K562 (cell line): ENCODE measurements at regions not wholly inside any gene's neighbourhood (a gene's known extent, or its start where the extent isn't known, plus 50 kb on each side); places are given as distances from the start of the nearest gene placed in this dataset.

Source experiments
- ATAC-seq: fragments of 200-7000 bp; cut with Tn5 transposase; 3 replicates; pipeline ENCODE4 v1.9.1; 2020; ENCODE audit warnings: moderate library complexity
- BruUV-seq: library from RNA; stranded (reverse); fragments of 400-500 nt; replicated peaks from 2 replicates; lab custom pipeline; 2021; lab: Mats Ljungman, UMichigan
- CTCF ChIA-PET: fragments of 300-600 bp; formaldehyde crosslinking; extraction: SDS; loops from one replicate; lab custom pipeline; 2021; ENCODE audit warnings: low intra/inter-chr PET ratio; lab: Yijun Ruan, JAX
- POLR2A ChIA-PET: fragments of 300-600, 350-650 bp; sonication (Branson Sonifier 250); formaldehyde crosslinking; extraction: SDS; loops from one replicate; lab custom pipeline; 2021; ENCODE audit warnings: antibody characterized with exemption, inconsistent platforms; lab: Yijun Ruan, JAX
- DNase-seq, 4 experiments: peaks; one replicate each; pipeline versions ENCODE4 v3.0.0 to v3.0.0-alpha.2; 2011 to 2018; ENCODE audit warnings: low spot score in 3 of 4, mixed read lengths in 3 of 4; ENCODE audit errors: extremely low read depth in 1 of 4
- FAIRE-seq: peaks from 2 replicates; lab custom pipeline; 2011; peaks lifted over from hg19 to GRCh38; lab: Jason Lieb, UNC
- H2AFZ ChIP-seq: 2 replicates; pipeline ENCODE4 v1.6.0; 2011; ENCODE audit warnings: low read depth, low read length, control low read depth, inconsistent platforms
- H3K27ac ChIP-seq: fragments of 200-600 bp; 3 replicates; pipeline ENCODE4 v1.8.0; 2011; ENCODE audit warnings: low read depth, mild to moderate bottlenecking, control low read depth, inconsistent platforms, low read length, moderate library complexity, mixed read lengths; ENCODE audit errors: extremely low read depth
- H3K27me3 ChIP-seq, 2 experiments: fragments of 300-600 bp in 1 of 2; 2 replicates in 1 of 2; 3 replicates in 1 of 2; pipeline versions ENCODE4 v1.6.0 to v1.8.0; 2011; ENCODE audit warnings: inconsistent platforms in 2 of 2, low read length in 2 of 2, mild to moderate bottlenecking in 1 of 2, mixed read lengths in 1 of 2, moderate library complexity in 1 of 2; ENCODE audit not compliant: control insufficient read depth in 2 of 2, insufficient read depth in 2 of 2
- H3K36me3 ChIP-seq: fragments of 300-600 bp; 3 replicates; pipeline ENCODE4 v1.8.0; 2011; ENCODE audit warnings: mild to moderate bottlenecking, low read length, inconsistent platforms; ENCODE audit not compliant: control insufficient read depth, insufficient read depth
- H3K4me1 ChIP-seq, 2 experiments: fragments of 200-600 bp in 1 of 2; replicated peaks in 1 of 2; 2 replicates in 1 of 2; 3 replicates in 1 of 2; pipeline versions ENCODE4 v1.5.1 to v1.8.0; 2011; ENCODE audit warnings: inconsistent platforms in 2 of 2, low read length in 2 of 2, mild to moderate bottlenecking in 1 of 2, mixed read lengths in 1 of 2, moderate library complexity in 1 of 2; ENCODE audit not compliant: control insufficient read depth in 2 of 2, insufficient read depth in 2 of 2
- H3K4me2 ChIP-seq: 2 replicates; pipeline ENCODE4 v1.6.1; 2011; ENCODE audit warnings: low read length, control low read depth, inconsistent platforms, mixed read lengths; ENCODE audit not compliant: insufficient read depth
- H3K4me3 ChIP-seq: fragments of 200-600 bp; sonication (generic), shearing (Covaris generic); 2 replicates; pipeline ENCODE4 v1.5.1; 2016; ENCODE audit warnings: control low read depth, inconsistent platforms
- H3K79me2 ChIP-seq: fragments of 200-600 bp; 3 replicates; pipeline ENCODE4 v1.8.0; 2011; ENCODE audit warnings: low read length, inconsistent platforms; ENCODE audit not compliant: control insufficient read depth, insufficient read depth
- H3K9ac ChIP-seq, 2 experiments: 2 replicates each; pipeline versions ENCODE4 v1.6.0 to v1.6.1; 2011; ENCODE audit warnings: low read depth in 2 of 2, low read length in 2 of 2, control low read depth in 1 of 2, inconsistent platforms in 1 of 2, mild to moderate bottlenecking in 1 of 2, mixed read lengths in 1 of 2; ENCODE audit not compliant: insufficient read depth in 1 of 2
- H3K9me1 ChIP-seq: one replicate; pipeline ENCODE4 v1.6.0; 2011; ENCODE audit warnings: inconsistent platforms, mild to moderate bottlenecking, low read length, moderate library complexity; ENCODE audit not compliant: control insufficient read depth, insufficient read depth
- H3K9me3 ChIP-seq: replicated peaks from 2 replicates; pipeline ENCODE4 v1.5.1; 2011; ENCODE audit warnings: low read depth, low read length, inconsistent platforms; ENCODE audit not compliant: control insufficient read depth, insufficient read depth
- H4K20me1 ChIP-seq: replicated peaks from 2 replicates; pipeline ENCODE4 v1.6.1; 2011; ENCODE audit warnings: low read length, inconsistent platforms, mixed read lengths; ENCODE audit not compliant: control insufficient read depth, insufficient read depth
- CHD2 ChIP-seq: IDR thresholded peaks from 2 replicates; pipeline ENCODE4 v1.6.1; 2011; ENCODE audit warnings: low read depth, low read length
- HSF4 ChIP-seq: fragments of 250-450 bp; sonication (Bioruptor Pico); IDR thresholded peaks from 2 replicates; pipeline ENCODE4 v2.1.2; 2022; ENCODE audit warnings: mild to moderate bottlenecking, moderate library complexity, borderline replicate concordance
- MEF2A ChIP-seq: IDR thresholded peaks from 2 replicates; pipeline ENCODE4 v1.6.1; 2011; ENCODE audit warnings: low read depth, mild to moderate bottlenecking, low read length, moderate library complexity; ENCODE audit not compliant: control insufficient read depth
- NCOA2 ChIP-seq, 2 experiments: fragments of 450-650 bp; IDR thresholded peaks; 2 replicates each; pipeline ENCODE4 v1.6.1; 2018; ENCODE audit warnings: mild to moderate bottlenecking in 2 of 2, moderate library complexity in 1 of 2; ENCODE audit not compliant: partially characterized antibody in 2 of 2
- NEUROD1 ChIP-seq: fragments of 150-350 bp; IDR thresholded peaks from 2 replicates; pipeline ENCODE4 v1.6.1; 2014; ENCODE audit warnings: borderline replicate concordance, low read length, low read depth; ENCODE audit not compliant: partially characterized antibody
- PHB ChIP-seq: fragments of 250-450 bp; sonication (Bioruptor Pico); IDR thresholded peaks from 2 replicates; pipeline ENCODE4 v1.5.0; 2021
- RBM15 ChIP-seq: fragments of 200-400 bp; formaldehyde crosslinking; IDR thresholded peaks from 2 replicates; pipeline ENCODE4 v1.6.1; 2018; ENCODE audit warnings: mild to moderate bottlenecking, low read length, moderate library complexity; ENCODE audit not compliant: insufficient read depth
- RBM25 ChIP-seq: fragments of 200-400 bp; formaldehyde crosslinking; IDR thresholded peaks from 2 replicates; pipeline ENCODE4 v1.6.1; 2018; ENCODE audit warnings: low read length, low read depth, moderate library complexity; ENCODE audit not compliant: severe bottlenecking
- XRCC4 ChIP-seq: IDR thresholded peaks from one replicate; pipeline ENCODE4 v1.6.1; 2011; ENCODE audit not compliant: insufficient read depth, insufficient read length; ENCODE audit errors: extremely low read depth
- YBX1 ChIP-seq: fragments of 450-650 bp; IDR thresholded peaks from 2 replicates; pipeline ENCODE4 v1.7.1; 2016; ENCODE audit warnings: mild to moderate bottlenecking
- ZNF146 ChIP-seq: IDR thresholded peaks from one replicate; pipeline ENCODE4 v1.6.1; 2018; ENCODE audit warnings: missing compliant biosample characterization; ENCODE audit not compliant: unreplicated experiment
- ZNF431 ChIP-seq: sonication (generic); formaldehyde crosslinking; IDR thresholded peaks from 2 replicates; pipeline ENCODE4 v1.8.0; 2022; ENCODE audit warnings: mild to moderate bottlenecking, missing genetic modification reagents
- ZNF609 ChIP-seq: sonication (generic); formaldehyde crosslinking; IDR thresholded peaks from 2 replicates; pipeline ENCODE4 v1.8.1; 2023; ENCODE audit warnings: missing genetic modification reagents, mild to moderate bottlenecking, borderline replicate concordance
- WGBS: fragments of 100-300 bp; shearing (Covaris generic); methylation state at CpG from one replicate; pipeline ENCODE4 v1.1.6; 2016; ENCODE audit warnings: low coverage, mixed read lengths; ENCODE audit not compliant: insufficient coverage; ENCODE audit errors: missing lambda C conversion rate; 5-methylcytosine and 5-hydroxymethylcytosine counted together
- in situ Hi-C: fragments of 300-500 bp; cut with MboI; formaldehyde crosslinking; loops from 4 replicates; pipeline ENCODE4 v1.15.0; 2018; ENCODE audit warnings: inconsistent platforms, mixed read lengths
- intact Hi-C: fragments of 100-400 bp; cut with micrococcal nuclease; formaldehyde crosslinking; loops from 2 replicates; pipeline ENCODE4 v1.14.2; 2022

GRCh38 chr4:185994750-185995149, 74.2 kb upstream of the TLR3 start:
- no peaks in the 10 kb centered on the region for H3K79me2 ChIP-seq
- H3K4me3 ChIP-seq: no peak overlapping the region
- POLR2A ChIA-PET: no interaction called here
- 0% methylated on average over 1 of the region's 1 CpG for WGBS
- H3K4me2 ChIP-seq: no peak overlapping the region
- H3K36me3 ChIP-seq: no peaks in the 10 kb centered on the region
- CTCF ChIA-PET: no interaction called here
- in situ Hi-C loops (no loop called here), intact Hi-C loops (no loop called here)
- TF ChIP-seq ZNF146 (CRISPR knock-in tag) (peak; percentile 63), ZNF431 (no peak), RBM25 (peak; percentile 69), CHD2 (no peak)
- no peaks in the 10 kb centered on the region for H3K4me1 ChIP-seq
- H2AFZ ChIP-seq: no peak overlapping the region
- no peaks in the 10 kb centered on the region for H3K9me1 ChIP-seq
- no peak overlapping the region for H3K27ac ChIP-seq
- H3K9me3 ChIP-seq: no peaks in the 10 kb centered on the region
- ATAC-seq (no peak), DNase-seq (no peak), FAIRE-seq (no peak)
- H4K20me1 ChIP-seq: no peaks in the 10 kb centered on the region; the same call in 1 of the 2 replicates
- H3K27me3 ChIP-seq: peaks cover 0 to 9% of the 10 kb centered on the region in 2 experiments; a peak in 1 of 5 replicates
- no peak overlapping the region for H3K9ac ChIP-seq
- no TSS peak for BruUV-seq

GRCh38 chr4:185995665-185996064, 73.3 kb upstream of the TLR3 start:
- intact Hi-C loops: no loop called here
- no peak for ATAC-seq
- TF ChIP-seq XRCC4: no peak
- no peak for TF ChIP-seq YBX1
- TF ChIP-seq NEUROD1: no peak
- TF ChIP-seq ZNF609 (CRISPR knock-in tag): no peak
- TF ChIP-seq NCOA2 (IDR thresholded peaks at IDR 0.05; ENCODE audit: partially characterized antibody in 2 of 2): no peak
- TF ChIP-seq PHB: no peak
- TF ChIP-seq HSF4 (CRISPR knock-in tag): no peak
- TF ChIP-seq RBM15: no peak
- TF ChIP-seq MEF2A: no peak

More at GRCh38 chr4:185995665-185996064, 73.3 kb upstream of the TLR3 start:
- FAIRE-seq (no peak), DNase-seq (no peak)
- BruUV-seq: no TSS peak
- H3K9ac ChIP-seq: no peak overlapping the region
- H3K4me2 ChIP-seq: no peak overlapping the region
- no peaks in the 10 kb centered on the region for H3K9me3 ChIP-seq
- H2AFZ ChIP-seq: no peak overlapping the region
- H3K36me3 ChIP-seq: no peaks in the 10 kb centered on the region
- H3K27me3 ChIP-seq: peaks cover 0 to 15% of the 10 kb centered on the region in 2 experiments; a peak in 2 of 5 replicates
- POLR2A ChIA-PET: no interaction called here
- 2% methylated on average over 6 of the region's 6 CpGs for WGBS
- in situ Hi-C loops: no loop called here
- H3K4me3 ChIP-seq: no peak overlapping the region
- H4K20me1 ChIP-seq: no peaks in the 10 kb centered on the region; the same call in 1 of the 2 replicates
- no peaks in the 10 kb centered on the region for H3K79me2 ChIP-seq
- H3K27ac ChIP-seq: no peak overlapping the region
- CTCF ChIA-PET: no interaction called here
- H3K9me1 ChIP-seq: no peaks in the 10 kb centered on the region
- H3K4me1 ChIP-seq: no peaks in the 10 kb centered on the region
